Stimulated activated CD8-positive, alpha-beta memory T cell treated with anti-CD3 and anti-CD28 coated beads, Interleukin-4, amount 100 ng/mL, for 48 hours (primary cell): ENCODE measurements at regions not wholly inside any gene's neighbourhood (a gene's known extent, or its start where the extent isn't known, plus 50 kb on each side); places are given as distances from the start of the nearest gene placed in this dataset.

Source experiments
- DNase-seq: peaks from one replicate; pipeline ENCODE4 v3.0.0-alpha.2; 2020

DNA sequence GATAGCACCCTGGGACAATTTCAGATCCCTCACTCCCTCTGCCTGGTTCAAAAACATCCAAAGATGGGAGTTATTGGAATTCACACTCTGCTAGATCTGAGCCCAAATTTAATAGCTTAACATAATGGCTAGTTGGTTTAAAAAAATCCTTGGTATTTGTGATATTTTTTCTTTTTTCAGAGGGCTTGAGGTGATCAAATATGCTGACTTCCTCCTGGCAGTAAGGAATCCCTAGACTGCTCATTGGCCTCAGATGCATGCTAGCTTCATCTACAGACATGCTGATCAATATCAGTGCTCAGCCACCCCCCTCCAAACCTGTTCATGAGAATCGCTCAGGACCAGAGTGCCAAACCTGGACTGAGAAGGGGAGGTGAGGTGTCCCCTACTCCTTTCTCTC lies 74.7 kb upstream of the PLPP4 start:
- no peak for DNase-seq

DNA sequence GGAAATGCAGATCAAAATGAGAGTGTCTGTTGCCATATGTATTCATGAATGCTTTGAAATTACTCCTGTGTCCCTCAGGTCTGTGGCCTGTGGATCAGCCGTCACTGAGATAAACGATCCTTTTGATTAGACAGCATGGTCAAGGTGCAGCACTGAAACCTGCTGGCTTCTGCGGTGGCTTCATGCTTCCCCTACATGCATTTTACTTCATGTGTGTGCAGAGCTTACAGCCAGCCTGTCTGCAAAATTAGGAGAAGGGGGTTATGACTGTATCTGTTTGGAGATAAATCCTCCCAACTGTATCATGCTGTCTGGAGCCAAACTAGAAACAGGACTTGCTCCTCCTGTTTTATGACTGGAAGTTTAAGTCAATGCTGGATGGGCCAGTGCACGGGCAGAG lies 71.0 kb upstream of the PLPP4 start:
- no peak for DNase-seq

DNA sequence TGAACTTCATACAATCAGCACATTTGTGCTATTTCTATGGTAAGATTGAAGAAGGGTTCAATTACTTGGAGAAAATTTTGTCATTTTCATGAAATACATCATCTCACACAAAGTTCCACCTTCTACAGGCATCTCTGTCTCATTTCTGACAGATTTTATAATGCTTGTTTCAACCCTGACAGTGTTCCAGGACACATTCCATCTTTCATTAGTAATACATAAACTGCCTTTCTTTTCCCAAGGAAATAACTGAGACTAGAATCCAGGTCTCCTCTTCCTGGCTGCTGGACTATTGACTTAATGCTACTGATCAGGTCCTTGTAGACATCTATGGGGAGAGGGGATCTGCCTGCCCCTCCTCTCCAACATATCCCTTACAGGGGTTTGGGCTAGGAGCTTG lies 70.1 kb upstream of the PLPP4 start:
- no peak for DNase-seq

DNA sequence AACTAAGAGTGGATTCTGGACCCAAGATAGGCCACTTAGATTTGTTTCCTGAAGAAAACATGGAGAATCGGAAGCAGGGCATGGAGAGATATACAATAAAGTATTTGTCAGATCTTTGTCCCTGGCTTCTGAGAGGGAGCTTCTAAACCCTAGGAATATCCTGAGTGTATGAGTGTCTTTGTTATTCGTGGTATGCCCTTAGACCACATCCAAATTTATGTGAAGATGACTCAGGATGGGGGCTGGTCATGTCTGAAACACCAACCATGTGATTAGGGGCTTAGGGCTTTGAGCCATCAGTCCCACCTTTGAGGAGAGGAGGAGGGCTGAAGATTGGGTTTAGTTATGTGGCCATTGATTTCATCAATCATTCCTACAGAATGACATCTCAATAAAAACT lies 69.7 kb upstream of the PLPP4 start:
- no peak for DNase-seq

DNA sequence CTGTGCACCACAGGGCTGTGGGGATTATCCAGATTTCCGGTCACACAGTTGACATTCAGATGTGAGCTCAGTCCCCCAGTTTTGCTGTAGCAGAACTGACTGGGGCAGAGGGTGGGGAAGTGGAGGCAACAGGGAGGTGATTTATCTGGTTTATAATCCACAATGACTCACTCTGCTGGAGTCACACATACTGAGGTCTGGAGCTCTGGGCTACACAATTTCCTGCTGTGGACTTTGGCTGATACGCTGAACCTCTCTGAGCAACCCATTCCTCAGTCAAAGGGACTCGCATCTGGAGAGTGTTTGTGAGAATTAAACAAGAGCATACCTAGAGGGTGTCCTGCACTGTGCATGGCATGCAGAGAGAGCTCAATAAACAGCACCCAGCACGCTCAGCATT lies 64.8 kb upstream of the PLPP4 start:
- DNase-seq, result no peak

DNA sequence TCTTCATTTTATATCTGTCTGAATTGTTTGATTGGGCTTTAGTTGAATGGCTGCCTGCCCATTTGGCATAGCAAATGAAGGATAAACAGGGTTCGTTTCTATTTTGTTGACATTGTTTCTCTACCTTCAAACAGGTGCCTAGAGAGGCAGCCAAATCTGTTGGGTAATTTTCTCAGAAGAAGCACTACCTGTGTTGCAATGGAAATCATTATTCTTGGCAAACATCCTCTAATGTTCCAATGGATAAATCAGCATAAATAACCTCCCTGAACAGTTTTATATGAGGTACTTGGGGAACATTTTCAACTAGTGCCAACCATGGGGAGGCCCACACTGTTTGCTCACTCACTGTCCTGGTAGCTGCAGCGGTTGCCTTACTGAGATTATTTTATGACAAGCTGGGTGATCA lies 64.4 kb upstream of the PLPP4 start:
- no peak for DNase-seq

DNA sequence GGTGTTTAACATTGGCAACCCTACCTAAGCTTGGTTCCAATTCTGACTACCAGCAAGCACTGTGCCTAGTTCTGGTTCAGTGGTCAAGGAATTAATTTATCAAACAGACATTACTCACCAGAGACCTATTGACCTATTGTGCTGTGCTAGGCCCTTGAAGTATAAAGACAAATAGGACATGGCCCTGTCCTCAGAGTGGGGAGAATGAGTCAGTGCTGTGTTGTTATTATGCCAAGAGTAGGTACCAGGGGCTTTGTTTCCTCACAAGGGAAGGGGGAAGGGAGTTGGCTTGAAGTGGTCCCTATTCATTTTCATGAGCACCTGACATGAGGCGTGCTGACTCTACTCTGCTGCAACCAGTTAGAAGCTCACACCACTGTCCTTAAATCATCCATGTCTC lies 62.6 kb upstream of the PLPP4 start:
- DNase-seq, result no peak

DNA sequence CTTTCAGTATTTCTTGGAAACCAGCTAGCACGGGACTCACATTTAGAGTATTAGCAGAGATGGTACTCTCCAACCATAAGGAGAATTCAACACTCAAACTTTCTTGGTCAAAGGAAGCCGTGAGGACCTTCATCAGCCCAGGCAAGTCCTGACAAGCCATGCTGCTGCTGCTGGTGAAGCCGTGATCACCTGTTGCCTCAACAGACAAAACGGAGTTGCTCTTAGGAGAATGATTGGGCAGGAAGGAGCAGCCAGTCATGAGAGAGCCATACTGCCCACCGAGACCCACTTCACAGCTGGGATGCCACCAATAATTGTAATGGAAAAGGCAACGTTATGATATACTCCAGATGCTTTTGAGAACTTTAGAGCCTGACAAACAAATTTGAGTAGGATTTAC lies 60.8 kb upstream of the PLPP4 start:
- DNase-seq, result no peak

DNA sequence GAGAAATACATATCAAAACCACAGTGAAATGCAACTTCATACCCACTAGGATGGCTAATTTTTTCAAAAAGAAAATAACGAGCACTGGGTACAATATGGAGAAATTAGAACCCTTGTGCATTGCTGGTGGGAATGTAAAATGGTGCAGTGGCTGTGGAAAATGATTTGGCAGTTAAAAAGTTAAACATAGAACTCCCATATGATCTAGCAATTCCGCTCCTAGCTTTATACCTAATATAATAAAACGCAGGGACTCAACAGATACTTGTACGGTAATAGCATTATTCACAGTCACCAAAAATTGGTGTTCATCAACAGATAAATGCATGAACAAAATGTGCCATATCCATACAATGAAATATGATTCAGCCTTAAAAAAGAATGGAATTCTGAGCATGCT lies 58.8 kb upstream of the PLPP4 start:
- no peak for DNase-seq

DNA sequence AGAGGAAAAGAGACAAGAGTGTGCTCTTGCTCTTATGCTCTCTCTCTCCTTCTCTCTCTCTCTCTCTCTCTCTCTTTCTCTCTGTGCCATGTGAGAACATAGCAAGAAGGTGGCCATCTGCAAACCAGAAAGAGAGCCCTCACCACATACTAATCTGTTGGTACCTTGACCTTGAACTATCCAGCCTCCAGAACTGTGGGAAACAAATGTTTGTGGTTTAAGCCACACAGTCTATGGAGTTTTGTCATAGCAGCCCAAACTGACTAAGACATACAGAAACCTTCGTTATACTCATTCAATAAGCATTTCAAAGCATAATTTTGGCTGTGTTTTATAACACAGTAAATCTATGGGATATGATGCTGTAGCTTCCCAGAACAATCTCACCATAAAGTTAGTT lies 56.4 kb upstream of the PLPP4 start:
- no peak for DNase-seq

DNA sequence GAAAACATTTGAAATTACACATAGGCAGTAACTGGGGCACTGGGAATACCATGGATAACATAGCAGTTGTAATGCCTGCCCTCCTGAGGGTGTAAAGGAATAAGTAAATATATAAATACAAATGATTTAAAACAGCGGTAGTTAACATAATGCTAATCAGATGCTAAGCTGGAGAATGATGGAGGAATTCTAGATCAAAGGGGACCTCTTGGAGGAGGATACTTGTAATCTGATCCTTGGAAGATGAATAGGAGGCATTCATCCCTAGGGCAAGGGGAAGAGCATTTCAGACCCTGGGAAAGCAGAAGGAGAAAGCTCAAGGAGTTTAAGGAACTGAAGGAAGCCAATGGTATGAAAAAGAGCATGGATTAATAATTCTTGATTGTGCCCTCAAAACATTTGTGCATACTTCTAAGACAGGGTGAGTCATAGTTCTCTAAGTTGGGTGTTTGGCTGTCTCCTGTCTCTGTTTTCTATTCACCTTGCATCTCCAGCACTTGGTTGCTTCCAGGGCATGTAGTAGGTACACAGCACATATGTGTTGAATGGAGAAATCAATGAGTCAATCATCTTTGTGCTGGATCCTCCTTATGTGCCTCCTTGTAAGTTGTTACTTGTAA lies 54.8 kb upstream of the PLPP4 start:
- no peak for DNase-seq

DNA sequence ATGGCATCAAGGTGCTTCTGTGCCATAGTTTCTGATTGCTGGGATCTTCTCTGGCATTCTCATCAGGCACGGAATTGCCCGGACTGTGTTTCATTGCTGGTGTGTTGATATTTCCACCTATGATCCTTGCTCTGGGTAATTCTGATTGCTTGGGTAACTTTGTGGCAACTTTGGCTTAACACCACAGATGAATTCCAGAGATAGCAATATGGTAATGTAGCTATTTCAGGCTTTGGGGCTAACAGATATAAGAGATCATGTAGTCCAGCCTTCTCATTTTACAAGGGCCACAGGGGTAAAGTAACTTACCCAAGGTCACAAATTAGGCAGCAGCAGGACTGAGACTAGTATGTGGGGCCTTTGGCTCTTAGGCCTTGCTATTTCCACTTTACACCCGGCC lies 53.9 kb upstream of the PLPP4 start:
- DNase-seq, result no peak

DNA sequence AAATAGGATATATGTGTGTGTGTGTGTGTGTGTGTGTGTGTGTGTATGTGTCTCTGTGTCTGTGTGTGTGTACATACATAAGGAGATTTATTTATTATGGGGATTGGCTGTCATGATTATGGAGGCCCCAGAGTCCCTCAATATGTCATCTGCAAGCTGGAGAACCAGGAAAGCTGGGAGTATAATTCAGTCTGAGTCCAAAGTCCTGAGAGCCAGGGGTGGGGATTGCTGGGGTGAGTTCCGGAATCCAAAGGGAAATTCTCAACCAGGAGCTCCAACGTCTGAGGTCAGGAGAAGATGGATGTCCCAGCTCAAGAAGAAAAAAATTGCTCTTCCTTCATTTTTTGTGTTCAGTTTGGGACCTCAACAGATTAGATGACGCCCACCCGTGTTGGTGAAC lies 50.7 kb upstream of the PLPP4 start:
- no peak for DNase-seq
